ENCODE measurements at regions not wholly inside any gene's neighbourhood (a gene's known extent, or its start where the extent isn't known, plus 50 kb on each side); places are given as distances from the start of the nearest gene placed in this dataset.
A peak's percentile ranks its signal among the peaks of the same experiment; 100 is the strongest.
"Not testable (repeated sequence)": the region's sequence is repeated elsewhere in the genome, so short reads cannot be mapped to it uniquely, and the experiment has no call there.

- DNase-seq, result no peak
These were observed 630.6 kb downstream of the TLE1 start for GRCh38 chr9:81058782-81059181.

- DNase-seq, result no peak
These were observed 635.9 kb downstream of the TLE1 start for GRCh38 chr9:81053298-81054025.

DNA sequence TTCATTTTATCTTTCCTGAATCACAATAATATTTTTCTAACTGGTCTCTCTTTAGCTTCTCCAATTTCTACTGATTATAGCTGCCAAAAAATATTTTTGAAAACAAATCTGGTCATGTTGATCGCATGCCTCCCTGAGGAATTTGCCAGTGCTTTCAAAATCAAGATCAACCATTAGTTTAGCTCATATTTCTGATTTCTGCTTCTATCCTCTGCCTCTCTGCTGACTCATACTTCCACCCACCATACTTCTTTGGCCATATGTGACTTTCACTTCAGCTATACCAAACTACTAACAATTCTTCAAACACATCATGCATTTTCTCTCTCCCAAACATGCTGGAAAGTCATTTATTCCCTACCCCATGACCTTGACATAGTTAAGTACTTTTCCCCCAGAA lies 636.5 kb downstream of the TLE1 start:
- DNase-seq, result no peak

DNA sequence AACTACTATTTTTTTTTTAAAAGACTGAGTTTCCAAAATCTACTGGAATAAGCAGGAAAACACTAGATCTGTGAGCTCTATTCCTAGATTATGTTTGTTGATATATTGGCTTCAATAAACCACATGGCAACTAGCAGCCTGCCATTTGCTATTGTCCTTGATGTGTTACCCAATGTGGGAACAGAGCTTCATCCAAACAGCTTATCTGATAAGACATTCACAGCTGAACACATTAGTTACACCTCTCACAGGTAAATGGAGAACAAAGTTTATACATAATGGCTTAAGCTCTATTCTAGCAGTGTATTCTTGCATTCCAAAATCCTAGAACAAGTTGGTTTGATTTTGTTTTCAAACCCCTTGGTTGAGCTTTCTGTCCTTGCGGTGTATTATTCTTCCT lies 642.1 kb downstream of the TLE1 start:
- no peak for DNase-seq

GRCh38 chr9:81045658-81046057 lies 643.7 kb downstream of the TLE1 start:
- DNase-seq, result no peak

- DNase-seq, result no peak
These were observed 651.5 kb downstream of the TLE1 start for GRCh38 chr9:81037889-81038288.

DNA sequence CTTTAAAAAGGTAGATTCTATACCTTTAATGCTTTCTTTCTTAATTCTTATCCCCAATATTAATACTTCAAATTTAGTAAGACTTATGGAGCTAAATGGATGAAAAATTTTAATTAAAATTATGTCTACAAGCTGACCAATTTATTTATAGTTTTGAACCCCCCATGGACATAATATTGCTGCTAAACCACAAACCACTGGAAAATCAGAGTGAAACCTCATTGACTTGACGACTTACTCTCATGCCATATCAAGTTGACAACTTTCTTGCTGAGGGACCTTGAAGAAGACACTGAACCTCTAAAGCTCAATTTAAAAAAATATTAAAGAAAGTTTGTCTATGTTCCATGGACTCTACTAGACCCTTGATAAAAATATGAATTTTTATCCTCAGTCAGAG lies 653.7 kb downstream of the TLE1 start:
- DNase-seq, result no peak

GRCh38 chr9:81035171-81035570 lies 654.2 kb downstream of the TLE1 start:
- no peak for DNase-seq

DNA sequence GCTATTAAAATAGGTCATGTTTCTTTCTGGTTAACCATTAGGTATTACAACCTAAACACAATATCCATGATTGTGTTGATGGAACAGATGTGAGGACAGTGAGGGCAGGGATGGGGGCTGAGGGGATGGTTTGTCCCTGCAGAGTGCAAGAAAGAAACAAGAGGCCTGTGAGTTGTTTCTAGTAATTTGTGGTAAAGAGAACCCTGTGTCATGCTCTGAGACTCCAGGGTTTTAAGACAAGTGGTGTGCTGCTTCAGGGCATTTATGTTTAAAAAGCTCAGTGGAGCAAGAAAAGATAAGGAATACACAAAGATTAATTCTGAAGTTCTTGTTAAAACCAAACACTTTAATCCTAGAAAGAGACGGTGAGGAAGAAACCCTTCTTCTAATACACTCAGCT lies 656.5 kb downstream of the TLE1 start:
- DNase-seq, result no peak

GRCh38 chr9:81032030-81032572 lies 657.2 kb downstream of the TLE1 start:
- DNase-seq, result no peak

GRCh38 chr9:81031422-81032029 lies 657.8 kb downstream of the TLE1 start:
- no peak for DNase-seq

DNA sequence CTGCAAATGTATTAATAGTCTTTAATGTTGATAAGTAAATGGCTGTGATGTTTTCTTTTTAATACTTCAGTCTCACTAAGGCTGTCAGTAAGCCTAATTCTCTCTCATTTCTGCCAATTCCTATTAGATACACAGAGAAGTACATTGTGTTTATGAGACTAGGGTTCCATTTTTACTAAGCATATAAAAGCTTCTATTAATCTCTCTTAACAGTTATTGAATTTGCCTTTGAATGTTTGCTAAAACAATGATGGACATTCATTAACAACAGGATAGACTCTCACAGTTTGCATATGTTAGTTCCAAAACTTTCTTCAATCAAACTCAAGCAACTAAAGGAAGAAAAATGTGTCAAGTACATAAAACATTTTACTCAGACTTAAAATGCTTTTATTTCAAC lies 659.3 kb downstream of the TLE1 start:
- DNase-seq, result no peak

- peak in 1 of 3 experiments; percentile 27 for DNase-seq
These were observed 660.8 kb downstream of the TLE1 start for GRCh38 chr9:81028504-81028903.

- no peak for DNase-seq
These were observed 667.2 kb downstream of the TLE1 start for GRCh38 chr9:81022177-81022576.

- not testable (repeated sequence) for DNase-seq
These were observed 674.4 kb downstream of the TLE1 start for GRCh38 chr9:81014945-81015344.

DNA sequence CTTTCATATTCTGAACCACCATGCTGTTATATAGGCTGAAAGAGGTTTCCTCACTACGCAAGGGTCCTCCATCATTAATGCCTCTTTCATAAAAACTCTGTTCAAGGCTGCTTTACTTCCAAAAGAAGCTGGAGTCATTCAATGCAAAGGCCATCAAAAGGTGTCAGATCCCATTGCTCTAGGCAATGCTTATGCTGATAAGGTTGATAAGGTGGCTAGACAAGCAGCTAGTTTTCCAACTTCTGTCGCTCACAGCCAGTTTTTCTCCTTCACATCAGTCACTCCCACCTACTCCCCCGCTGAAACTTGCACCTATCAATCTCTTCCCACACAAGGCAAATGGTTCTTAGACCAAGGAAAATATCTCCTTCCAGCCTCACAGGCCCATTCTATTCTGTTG lies 676.2 kb downstream of the TLE1 start:
- not testable (repeated sequence) for DNase-seq

DNA sequence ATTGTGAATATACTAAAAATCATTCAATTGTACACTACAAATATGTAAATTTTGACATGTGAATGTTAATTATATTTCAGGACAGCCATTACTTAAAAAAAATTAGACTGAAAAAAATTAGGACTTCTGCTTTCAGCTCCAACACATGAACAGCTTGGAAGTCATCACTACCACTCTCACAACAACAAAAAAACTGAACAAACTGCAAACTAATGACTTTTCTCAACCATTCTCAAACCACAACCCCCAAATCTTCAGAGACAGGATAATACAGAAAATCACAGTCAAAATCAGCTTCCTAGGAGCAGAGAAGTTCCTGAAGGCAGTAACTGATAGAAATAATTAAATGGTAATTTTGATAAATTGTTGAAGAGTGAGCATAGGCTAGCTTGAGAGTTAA lies 686.4 kb downstream of the TLE1 start:
- no peak for DNase-seq

- peak in 1 of 3 experiments; percentile 65 for DNase-seq
These were observed 687.1 kb downstream of the TLE1 start for GRCh38 chr9:81002242-81002641.

DNA sequence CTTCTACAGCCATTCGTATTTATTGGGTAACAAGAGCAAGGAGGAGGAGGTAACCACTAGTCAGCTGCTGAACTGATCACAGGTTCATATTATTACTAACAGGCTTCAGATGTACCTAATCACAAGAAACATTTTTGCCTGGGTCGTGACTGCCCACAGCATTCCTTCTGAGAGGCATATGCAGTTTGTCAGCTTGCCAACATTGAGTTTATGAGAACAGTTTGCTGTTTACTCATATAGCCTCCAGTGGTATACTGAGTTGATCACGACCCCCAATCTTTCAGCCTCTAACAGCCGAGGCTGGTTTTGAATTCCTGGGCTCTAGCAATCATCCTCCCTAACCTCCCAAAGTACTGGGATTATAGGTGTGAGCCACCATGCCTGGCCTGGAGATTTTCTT lies 693.6 kb downstream of the TLE1 start:
- DNase-seq, result no peak

GRCh38 chr9:80994892-80995291 lies 694.5 kb downstream of the TLE1 start:
- no peak for DNase-seq

DNA sequence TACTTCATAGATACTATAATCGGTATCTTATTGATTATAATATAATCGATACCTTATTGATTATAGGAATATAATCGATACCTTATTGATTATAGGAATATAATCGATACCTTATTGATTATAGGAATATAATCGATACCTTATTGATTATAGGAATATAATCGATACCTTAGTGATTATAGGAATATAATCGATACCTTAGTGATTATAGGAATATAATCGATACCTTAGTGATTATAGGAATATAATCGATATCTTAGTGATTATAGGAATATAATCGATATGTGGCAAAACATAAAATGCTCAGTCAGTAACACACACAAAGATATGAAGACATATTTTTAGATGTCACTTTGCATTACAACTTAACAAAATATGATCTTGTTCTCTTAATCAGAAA lies 703.8 kb downstream of the TLE1 start:
- DNase-seq, result not testable (repeated sequence)

DNA sequence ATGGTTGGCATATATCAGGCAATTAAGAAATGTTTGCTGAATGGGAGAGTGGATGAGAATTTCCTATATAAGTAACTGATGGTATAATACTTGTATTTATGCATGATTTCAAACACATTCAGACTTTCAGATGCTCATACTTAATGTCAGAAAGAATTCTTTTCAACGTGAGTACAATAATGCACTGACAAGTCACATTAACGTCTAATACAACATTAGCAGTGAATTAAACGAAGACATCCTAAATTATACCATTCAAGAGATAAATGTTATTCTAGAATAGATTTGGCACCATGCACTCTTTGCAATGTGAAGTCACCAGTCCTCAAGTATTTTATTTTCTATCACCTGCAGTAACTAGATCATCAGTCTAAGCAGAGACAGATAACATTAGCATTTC lies 712.9 kb downstream of the TLE1 start:
- DNase-seq, result no peak

DNA sequence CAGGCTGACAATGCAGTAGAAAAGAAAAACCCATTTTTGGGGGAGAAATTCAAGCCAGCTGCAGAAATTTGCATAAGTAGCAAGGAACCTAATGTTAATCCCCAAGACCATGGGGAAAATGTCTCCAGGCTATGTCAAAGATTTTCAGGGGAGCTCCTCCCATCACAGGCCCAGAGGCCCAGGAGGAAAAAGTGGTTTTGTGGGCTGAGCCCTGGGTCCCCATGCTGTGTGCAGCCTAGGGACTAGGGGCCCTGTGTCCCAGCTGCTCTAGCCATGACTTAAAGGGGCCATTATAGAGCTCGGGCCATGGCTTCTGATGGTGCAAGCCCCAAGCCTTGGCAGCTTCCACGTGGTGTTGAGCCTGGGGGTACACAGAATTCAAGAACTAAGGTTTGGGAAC lies 719.0 kb downstream of the TLE1 start:
- DNase-seq, result not testable (repeated sequence)

DNA sequence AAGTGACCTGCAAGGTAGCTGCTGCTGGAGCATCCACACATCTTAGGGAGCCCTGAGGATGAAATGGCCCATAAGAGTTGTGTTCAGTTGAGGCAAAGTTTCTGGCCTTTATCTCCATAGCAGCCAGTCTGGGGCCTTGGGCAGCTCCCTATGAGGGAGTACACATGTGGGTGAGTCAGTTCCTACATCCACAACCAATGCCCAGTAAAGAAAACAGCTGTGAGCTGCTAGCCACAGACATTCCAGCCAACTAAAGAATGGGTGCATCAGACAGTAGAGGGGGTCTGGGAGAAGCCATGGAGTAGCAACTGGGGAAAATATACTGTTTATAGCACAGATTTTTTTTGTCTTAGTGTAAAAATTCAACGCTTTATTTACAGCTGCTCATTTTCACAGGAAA lies 720.7 kb downstream of the TLE1 start:
- DNase-seq, result no peak

DNA sequence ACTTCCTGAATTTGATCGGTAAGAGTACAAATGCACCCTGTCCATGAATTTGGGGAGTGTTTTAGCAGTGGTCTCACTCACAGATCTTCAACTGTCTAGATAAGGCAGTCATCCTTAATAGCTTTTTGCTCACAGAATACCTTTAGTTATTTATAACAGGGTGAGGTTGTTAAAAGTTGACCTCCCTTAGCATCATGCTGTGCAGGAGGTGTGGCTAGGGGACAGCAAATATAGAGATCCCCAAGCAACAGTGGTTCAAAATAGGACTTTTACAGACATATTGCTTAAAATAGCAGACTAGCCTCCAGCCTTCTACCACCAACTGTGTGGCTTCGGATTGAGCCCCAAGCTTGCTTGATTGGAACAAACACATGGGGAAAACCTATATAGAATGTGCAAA lies 724.4 kb downstream of the TLE1 start:
- DNase-seq, result peak in 1 of 3 experiments; percentile 38
